HUDEP-2 (cell line): ENCODE measurements at regions not wholly inside any gene's neighbourhood (a gene's known extent, or its start where the extent isn't known, plus 50 kb on each side); places are given as distances from the start of the nearest gene placed in this dataset.

Experiments
- DNase-seq, 76 experiments: peaks; one replicate each; lab custom pipeline; 2025; ENCODE audit not compliant: unreplicated experiment in 76 of 76; lab: John Stamatoyannopoulos, UW

DNA sequence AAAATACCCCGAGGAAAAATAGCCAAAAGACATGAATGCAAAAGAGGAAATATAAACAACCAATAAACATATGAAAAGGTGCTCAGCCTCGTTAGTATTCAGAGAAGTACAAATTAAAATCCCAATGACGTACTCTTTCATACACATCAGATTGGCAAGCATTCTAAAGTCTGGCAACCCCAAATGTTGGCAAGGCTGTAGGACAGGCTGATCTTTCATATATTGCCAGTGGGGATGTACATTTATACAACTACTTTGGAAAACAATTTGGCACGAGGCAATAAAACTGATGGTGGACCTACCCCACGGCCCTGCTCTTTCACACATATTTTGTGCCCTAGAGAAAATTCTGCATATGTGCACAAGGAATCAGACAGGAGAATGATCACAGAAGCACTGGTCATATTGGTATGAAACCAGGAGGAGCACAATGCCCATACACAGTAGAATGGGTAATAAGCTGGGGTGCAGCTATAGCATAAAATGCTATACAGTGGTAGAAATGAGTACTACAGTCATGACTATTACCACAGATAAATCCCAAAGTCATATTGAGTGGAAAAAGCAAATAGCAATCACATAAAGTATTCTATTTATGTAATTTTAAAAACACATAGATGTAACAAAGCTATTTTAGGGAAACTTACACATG is 176.0 kb upstream of the SLC24A5 start:
- no peak for DNase-seq

DNA sequence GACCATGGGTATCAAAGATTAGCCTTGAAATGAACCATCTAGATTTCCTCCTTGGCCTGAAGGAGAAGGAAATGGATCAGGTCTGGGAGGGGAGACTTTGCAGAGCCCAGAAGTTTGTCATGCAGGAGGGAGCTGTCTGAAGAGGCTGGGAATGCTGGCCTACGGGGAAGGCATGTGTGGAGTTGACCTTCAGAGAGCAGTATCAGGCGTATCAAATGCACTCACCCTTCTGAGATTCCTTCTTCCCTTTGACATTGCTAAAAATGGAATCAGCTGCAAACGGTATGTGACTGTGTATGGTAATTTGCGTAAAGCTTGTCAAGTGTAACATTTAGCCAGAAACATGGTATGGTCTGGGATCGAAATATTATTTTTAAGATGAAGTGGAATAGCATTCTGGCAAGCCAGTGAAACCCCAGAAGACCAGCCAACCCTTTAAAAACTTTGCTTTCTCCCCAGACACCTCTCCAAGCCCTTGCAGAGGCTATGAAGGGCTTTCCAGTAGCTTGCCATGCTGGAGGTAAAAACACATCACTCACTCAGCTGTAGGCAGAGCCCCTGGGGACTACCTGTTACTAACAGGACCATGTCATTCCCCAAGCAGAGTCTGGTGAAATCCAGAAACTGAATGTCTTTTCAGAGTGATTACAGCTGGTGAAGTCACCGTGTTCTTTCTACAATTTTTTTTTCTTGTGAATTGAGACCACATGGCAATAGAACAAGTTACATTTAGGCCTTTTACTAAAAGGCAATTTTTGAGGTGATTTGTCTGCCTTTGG is 174.7 kb upstream of the SLC24A5 start:
- DNase-seq, result no peak

DNA sequence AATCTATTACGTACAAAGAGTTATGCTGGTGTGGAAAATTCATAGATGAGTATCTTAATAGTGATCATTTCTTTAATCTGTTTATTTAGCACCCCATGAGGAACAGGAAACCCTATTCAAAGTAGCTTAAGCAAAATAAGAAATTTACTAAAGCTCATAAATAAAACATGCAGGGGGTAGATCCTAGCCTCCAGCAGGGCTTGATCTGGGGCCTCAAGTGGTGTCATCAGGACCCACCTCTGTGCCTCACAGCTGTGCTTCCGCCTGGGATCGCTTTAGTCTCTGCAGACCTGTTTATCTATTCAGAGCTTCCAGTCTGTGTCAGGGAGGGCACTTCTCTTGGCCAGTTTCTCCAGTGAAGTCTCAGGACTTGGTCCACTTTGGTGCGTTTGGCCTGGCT is 171.0 kb upstream of the SLC24A5 start:
- no peak for DNase-seq

DNA sequence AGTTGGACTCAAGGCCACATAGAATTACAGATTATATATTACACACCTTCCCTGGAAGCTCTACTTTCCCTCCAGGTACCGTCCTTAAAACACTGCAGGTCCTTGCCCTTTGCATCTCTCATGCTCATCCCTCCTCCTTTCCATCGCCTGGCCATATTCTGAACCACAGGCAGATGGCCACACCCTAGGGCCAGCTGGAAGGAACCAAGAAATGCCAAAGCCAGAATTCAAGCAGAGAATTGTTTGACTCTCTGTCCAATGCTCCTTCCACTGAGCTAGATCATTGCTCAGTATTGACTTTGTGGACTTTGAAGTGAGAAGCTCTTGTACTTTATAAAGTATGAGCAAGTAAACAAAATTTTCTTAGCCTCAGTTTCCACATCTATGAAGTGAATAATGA is 170.3 kb upstream of the SLC24A5 start:
- DNase-seq, result no peak

DNA sequence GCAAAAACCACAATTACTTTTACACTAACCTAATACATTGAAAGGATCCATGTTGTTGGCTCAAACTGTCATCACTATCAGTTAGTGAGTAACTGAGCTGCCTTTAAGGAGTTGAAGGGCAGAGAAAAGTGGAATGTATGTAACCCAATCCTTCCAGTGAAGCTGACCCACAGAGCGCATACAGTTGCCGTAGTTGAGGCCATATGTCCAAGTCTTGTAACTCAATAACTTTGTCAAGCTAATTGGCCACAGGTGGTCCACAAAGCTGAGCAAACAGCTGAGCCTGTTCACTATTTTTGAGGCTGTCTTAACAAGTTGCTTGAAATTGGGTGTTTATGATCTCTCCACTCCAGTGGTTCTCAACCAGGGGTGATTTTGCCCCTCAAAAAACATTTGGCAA is 169.0 kb upstream of the SLC24A5 start:
- DNase-seq, result no peak

DNA sequence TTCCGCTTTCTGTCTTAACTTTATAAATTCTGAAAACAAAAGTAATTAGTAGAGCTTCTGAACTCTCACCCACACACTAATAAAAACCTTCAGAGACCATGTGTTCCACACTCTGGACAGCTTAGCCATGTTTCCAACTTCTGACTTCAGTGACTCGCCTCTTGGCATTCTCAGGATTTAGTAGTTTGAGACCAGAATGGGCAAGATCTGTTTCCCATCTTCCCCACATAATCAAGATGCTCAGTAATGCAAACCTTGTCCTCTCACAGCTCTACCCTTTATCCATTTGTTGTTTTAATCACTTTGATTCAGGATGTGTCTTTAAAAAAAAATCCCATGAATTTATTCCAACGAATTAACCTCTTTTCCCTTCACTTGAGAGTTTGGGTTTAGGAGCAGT is 166.6 kb upstream of the SLC24A5 start:
- DNase-seq, result no peak

DNA sequence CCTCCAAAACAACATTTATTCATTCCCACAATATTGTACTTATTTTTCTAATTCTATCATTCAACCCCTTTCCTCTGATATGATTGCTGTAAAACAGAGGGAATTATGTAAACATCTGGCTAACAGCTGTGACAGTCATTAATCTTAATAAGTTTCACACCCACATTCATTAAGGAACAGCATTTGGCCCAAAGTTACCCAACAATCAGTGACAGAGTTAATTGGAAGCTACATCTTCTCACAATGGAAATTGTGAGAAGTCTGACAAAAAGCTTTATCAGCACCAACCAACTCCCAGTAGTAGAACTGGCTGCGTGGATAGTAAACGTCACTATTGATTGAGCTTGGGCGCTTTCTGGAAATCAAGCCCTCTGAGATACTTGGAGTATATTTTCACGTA is 165.8 kb upstream of the SLC24A5 start:
- DNase-seq, result no peak

DNA sequence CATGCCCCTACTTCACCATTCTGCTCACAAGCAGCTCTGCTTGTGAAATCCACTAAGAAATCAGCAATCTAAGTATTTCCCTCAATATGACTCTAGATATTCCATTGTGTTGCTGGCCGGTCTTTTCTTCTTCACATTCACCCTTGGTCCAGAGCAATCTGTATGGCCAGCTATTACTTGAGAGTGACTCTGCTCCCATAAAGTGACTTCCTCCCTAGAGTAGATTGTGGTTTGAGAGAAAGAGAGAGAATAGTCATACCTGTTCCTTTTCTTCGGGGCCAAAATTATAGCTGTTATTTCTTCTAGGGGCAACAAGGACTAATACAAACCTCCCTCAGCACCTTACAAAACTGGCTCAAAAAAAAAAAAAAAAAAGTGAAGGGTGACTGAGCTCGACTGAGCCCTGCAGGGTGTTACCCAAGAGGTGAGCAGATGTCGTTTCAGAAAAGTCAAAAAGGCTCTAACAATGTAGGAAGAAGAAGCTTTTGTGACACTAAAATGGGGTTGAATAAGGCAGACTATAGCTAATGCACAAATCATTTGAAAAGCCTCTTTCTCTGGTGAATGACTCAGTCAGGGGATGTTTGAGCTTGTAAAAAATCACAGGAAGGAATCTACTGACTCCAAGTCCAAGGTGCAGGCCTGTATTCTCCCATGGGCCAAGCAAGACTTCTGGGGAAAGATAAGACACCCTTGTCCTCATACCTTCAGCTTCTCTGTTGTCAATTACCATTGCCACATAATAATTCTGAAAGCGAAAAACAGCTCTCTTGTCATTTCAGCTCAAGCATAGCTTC is 161.0 kb upstream of the SLC24A5 start:
- no peak for DNase-seq

DNA sequence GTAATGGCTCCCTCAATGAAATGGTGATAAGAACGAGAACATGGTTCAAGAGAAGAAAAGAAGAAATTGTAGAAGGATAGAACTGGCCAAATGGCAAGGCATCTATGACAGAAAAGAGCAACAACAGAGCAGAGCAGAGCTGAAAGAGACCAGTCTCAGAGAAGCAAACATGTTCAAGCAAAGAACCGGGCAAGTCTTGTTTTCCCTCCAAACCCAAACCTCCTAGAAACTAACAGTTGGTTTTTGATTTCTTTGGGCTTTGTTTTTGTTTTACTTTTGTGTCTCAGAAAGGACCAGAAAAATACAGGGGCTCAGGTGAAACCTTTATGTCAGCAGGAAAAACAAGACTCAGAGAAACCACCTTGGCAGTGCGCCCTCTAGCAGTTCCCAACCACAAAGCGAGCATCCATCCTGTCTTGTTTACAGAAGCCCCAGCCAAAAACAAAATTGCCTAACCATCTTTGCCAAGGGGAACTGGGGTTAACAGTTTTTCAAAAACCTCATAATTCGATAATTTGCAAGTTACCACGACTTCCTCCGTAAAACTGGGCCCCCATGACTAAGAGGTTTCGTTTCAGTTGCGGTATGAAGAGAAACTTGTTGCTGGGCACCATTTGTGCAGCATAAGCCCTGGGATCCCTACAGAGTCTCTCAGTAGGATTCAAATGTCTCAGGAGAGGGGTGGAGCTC is 159.2 kb upstream of the SLC24A5 start:
- no peak for DNase-seq

DNA sequence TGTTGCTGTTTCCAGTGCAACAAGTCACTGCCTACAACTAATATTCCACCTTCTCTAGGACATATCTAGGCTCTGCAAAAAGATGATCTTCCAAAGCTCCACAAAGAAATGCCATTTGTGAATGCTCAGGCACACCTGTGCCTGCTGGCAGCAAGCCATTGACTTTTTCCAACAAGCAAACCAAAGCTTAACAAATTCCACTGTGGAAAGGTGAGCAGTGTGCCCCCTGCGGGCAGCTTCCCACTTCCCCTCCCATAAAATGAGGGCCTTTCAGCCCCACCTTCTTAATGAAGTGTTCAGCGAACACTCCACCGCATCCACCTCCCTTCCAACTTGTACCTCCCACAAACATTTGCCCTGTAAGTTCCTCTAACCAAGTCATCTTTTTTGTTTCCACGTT is 157.5 kb upstream of the SLC24A5 start:
- no peak for DNase-seq

DNA sequence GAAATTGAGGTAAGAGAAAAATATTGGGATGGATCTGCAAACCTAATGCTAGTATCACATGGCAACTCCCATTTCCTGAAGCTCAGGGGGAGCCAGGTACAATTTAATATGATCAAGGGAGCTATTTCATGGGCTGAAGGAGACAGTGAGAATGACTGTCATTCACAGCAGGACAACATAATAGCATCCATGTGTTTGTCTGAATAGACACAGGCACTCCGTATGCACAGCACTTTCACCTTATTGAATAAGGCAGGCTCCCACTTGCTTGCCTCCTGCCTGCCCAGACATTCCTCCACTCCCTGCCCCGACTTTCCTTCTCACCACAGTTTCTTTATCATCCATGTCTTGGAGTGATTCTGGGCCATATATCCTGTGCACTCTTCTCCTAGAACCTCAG is 156.6 kb upstream of the SLC24A5 start:
- no peak for DNase-seq

DNA sequence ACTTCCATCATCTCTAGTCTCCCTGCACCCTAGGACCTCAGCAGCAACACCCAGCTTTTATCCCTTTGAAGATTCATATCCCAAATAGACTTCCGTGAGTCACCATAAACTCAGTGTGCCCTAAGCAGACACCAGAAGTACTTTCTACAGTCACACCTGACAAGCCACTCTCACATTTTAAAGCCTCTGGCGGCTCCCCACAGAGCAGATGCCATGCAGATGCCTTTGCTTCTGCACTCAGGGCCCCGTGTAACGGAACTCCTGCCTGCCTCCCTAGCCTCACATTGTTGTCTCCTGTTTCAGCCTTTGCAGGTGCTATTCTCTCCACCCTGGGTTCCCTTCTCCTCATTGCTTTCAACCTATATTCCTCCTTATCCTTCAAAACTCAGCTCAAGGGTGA is 155.5 kb upstream of the SLC24A5 start:
- DNase-seq, result no peak

DNA sequence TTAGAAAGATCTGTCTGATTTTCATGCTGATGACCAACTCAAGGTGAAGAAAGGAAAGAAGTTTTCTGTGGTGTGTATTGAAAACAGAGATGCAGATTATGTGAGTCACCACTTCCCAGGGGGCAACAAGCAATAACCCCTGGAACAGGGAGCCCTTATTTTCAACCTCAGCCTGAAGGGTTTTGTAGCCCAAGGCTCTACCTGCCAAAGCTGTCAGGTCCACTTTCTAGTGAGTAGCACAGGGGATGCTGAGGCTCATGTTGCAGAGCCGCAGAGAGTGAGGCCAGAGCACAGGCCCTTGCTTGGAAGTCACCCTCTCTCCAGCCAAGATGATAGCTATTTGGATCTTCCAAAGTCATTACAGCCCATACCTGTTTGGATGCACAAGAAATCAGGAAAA is 152.2 kb upstream of the SLC24A5 start:
- DNase-seq, result no peak

DNA sequence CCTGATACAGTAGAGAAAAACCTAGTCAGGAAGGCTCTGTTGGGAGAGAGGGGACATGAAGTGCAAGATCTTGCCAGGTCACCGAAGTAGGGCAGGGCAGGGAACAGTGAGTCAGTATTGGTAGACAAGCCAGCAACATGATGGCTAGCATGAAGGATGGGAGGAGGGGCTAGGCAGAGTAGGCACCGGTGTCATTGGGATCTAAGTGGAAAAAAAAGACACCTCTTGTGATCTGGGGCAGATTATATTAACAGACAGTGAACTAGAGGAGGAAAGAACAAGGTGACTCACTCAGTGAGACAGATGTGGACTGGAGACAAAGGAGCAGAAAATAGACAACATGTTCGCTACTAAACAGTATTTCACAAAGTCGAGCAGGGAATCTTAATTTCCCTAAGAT is 149.2 kb upstream of the SLC24A5 start:
- no peak for DNase-seq

DNA sequence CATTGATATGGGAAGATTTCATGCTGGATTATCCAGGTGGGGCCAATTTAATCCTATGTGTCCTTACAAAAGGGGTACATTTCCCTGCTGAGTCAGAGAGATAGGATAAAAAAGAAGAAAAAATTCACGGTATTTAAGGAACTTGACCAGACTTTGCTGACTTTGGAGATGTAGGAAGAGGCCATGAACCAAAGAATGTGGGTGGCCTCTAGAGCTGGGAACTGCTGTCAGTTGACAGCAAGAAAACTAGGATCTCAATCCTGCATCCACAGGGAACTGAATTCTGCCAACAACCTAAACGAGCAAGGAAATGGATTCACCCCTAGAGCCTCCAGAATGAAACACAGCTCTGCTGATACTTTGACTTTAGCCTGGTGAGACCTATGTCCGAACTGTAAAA is 148.1 kb upstream of the SLC24A5 start:
- DNase-seq, result no peak

DNA sequence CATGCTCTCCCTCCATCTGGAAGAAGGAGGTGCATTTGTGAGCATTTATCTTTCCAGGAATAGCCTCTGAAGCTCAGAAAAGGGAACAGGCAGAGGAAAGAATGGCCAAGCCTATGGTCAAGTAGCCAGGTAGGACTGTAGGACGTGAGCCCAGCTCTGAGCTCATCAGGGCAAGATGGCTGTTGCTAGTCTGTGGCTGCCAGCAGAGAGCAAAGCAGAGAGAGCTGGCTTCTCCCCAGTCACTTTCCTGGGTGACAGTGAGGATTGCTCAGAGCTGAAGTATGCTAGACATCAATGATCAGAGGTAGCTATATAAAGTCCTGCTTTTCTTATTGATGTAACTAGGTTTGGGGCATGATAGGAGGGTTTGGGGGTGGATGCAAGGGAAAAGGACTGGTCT is 146.1 kb upstream of the SLC24A5 start:
- no peak for DNase-seq

DNA sequence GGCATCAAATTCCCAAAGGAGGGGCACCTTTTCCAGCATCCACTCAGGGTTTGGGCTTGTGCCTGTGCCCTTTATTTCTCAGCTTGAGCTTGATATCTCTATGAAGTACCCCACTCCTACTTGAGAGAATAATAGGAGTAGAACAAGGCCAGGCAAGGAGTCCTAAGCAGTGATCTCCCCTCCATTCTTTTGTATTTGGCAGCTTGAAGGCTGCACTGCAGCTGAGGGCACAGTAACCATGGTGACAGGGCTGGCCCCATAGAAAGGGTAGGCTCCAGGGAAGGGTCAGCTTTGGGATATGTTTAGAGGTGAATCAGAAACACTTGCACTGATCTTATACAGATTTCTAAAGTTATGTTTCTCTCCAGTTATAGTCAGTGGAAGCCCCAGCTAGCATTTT is 145.4 kb upstream of the SLC24A5 start:
- DNase-seq, result no peak

DNA sequence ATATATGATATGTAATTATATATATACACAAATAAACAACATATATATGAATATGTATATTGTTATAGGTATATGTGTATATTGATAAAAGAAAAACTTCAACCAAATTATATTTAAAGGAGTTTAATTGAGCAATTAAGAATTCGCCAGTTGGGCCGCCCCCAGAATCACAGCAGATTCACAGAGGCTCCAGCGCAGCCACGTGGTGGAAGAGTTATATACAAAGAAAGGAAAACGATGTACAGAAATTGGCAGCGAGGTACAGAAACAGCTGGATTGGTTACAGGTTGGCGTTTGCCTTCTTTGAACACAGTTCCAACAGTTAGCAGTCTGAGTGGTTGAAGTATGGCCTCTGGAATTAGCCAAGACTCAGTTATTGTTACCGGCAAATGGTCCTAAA is 137.3 kb upstream of the SLC24A5 start:
- DNase-seq, result no peak

DNA sequence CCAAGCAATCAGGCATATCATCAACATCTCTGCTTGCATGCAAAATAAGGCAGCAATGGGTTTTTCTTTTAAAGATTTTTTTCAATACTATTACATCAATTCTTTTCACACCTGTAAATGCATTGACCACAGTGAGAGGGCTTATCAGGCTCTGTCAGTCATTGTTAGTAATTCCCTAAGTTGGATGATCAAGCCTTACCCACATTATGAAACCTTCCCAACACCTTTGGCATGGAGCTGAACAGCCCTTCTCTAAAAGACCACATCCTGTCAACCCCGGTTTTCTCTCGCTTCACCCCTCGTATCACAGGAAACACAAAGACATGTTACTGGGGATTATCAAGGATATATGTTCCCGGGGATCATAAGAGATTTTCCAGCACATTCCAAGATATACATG is 135.2 kb upstream of the SLC24A5 start:
- DNase-seq, result no peak

DNA sequence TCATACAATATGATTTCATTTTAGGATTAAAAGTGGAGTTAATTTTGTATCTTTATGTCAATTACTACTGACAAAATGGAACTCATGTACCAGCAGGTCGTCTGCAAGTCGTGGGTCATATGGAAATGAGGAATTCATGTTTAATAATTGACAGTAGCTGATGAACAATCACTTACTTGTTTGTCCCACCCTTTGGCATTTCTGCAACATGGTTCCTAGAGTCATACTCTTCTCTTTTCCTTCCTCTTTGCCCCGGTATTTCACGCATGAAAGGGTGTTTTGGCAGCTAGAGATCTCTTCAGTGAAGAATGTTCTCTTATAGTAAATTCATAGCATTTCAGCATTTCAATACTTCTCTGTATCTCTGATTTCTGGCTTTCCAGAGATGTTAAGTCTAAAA is 133.3 kb upstream of the SLC24A5 start:
- DNase-seq, result no peak

DNA sequence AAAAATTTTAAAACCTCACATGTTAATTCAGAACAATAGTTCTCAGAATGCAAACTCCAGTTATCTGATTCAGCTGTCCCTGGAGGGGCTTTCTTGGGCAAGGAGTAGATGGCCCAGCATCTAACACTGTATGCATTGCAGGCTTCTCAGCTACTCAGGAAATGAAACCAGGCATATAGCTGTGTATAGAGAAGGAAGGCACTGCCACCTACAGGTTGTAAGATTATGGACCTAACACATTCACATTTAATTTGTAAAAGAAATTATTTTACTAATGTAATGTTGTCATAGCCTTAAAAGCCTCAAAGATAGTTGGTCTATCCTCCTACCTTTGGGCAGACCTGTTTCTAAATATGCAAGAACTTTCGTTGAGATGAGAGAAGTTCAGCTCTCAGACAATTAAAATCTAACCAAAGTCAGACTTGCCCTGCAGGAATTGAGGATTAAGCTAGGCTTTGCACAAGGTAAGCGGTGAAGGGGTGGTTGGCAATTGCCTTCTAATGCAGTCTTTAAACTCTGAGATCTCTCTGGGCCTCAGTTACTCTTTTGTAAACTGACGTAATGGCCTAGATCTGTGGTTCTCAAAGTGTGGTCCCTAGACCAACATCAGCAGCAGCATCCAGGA is 132.8 kb upstream of the SLC24A5 start:
- DNase-seq, result peak in 21 of 76 experiments; percentile 1 to 36 (median 6)
